K562 (cell line): ENCODE measurements at regions not wholly inside any gene's neighbourhood (a gene's known extent, or its start where the extent isn't known, plus 50 kb on each side); places are given as distances from the start of the nearest gene placed in this dataset.

ENCODE experiments used
- ATAC-seq: fragments of 200-7000 bp; cut with Tn5 transposase; 3 replicates; pipeline ENCODE4 v1.9.1; 2020; ENCODE audit warnings: moderate library complexity
- BruUV-seq: library from RNA; stranded (reverse); fragments of 400-500 nt; replicated peaks from 2 replicates; lab custom pipeline; 2021; lab: Mats Ljungman, UMichigan
- CTCF ChIA-PET: fragments of 300-600 bp; formaldehyde crosslinking; extraction: SDS; loops from one replicate; lab custom pipeline; 2021; ENCODE audit warnings: low intra/inter-chr PET ratio; lab: Yijun Ruan, JAX
- POLR2A ChIA-PET: fragments of 300-600, 350-650 bp; sonication (Branson Sonifier 250); formaldehyde crosslinking; extraction: SDS; loops from one replicate; lab custom pipeline; 2021; ENCODE audit warnings: antibody characterized with exemption, inconsistent platforms; lab: Yijun Ruan, JAX
- DNase-seq, 4 experiments: peaks; one replicate each; pipeline versions ENCODE4 v3.0.0 to v3.0.0-alpha.2; 2011 to 2018; ENCODE audit warnings: low spot score in 3 of 4, mixed read lengths in 3 of 4; ENCODE audit errors: extremely low read depth in 1 of 4
- FAIRE-seq: peaks from 2 replicates; lab custom pipeline; 2011; peaks lifted over from hg19 to GRCh38; lab: Jason Lieb, UNC
- H2AFZ ChIP-seq: 2 replicates; pipeline ENCODE4 v1.6.0; 2011; ENCODE audit warnings: low read depth, low read length, control low read depth, inconsistent platforms
- H3K27ac ChIP-seq: fragments of 200-600 bp; 3 replicates; pipeline ENCODE4 v1.8.0; 2011; ENCODE audit warnings: low read depth, mild to moderate bottlenecking, control low read depth, inconsistent platforms, low read length, moderate library complexity, mixed read lengths; ENCODE audit errors: extremely low read depth
- H3K27me3 ChIP-seq, 2 experiments: fragments of 300-600 bp in 1 of 2; 2 replicates in 1 of 2; 3 replicates in 1 of 2; pipeline versions ENCODE4 v1.6.0 to v1.8.0; 2011; ENCODE audit warnings: inconsistent platforms in 2 of 2, low read length in 2 of 2, mild to moderate bottlenecking in 1 of 2, mixed read lengths in 1 of 2, moderate library complexity in 1 of 2; ENCODE audit not compliant: control insufficient read depth in 2 of 2, insufficient read depth in 2 of 2
- H3K36me3 ChIP-seq: fragments of 300-600 bp; 3 replicates; pipeline ENCODE4 v1.8.0; 2011; ENCODE audit warnings: mild to moderate bottlenecking, low read length, inconsistent platforms; ENCODE audit not compliant: control insufficient read depth, insufficient read depth
- H3K4me1 ChIP-seq, 2 experiments: fragments of 200-600 bp in 1 of 2; replicated peaks in 1 of 2; 2 replicates in 1 of 2; 3 replicates in 1 of 2; pipeline versions ENCODE4 v1.5.1 to v1.8.0; 2011; ENCODE audit warnings: inconsistent platforms in 2 of 2, low read length in 2 of 2, mild to moderate bottlenecking in 1 of 2, mixed read lengths in 1 of 2, moderate library complexity in 1 of 2; ENCODE audit not compliant: control insufficient read depth in 2 of 2, insufficient read depth in 2 of 2
- H3K4me2 ChIP-seq: 2 replicates; pipeline ENCODE4 v1.6.1; 2011; ENCODE audit warnings: low read length, control low read depth, inconsistent platforms, mixed read lengths; ENCODE audit not compliant: insufficient read depth
- H3K4me3 ChIP-seq: fragments of 200-600 bp; sonication (generic), shearing (Covaris generic); 2 replicates; pipeline ENCODE4 v1.5.1; 2016; ENCODE audit warnings: control low read depth, inconsistent platforms
- H3K79me2 ChIP-seq: fragments of 200-600 bp; 3 replicates; pipeline ENCODE4 v1.8.0; 2011; ENCODE audit warnings: low read length, inconsistent platforms; ENCODE audit not compliant: control insufficient read depth, insufficient read depth
- H3K9ac ChIP-seq, 2 experiments: 2 replicates each; pipeline versions ENCODE4 v1.6.0 to v1.6.1; 2011; ENCODE audit warnings: low read depth in 2 of 2, low read length in 2 of 2, control low read depth in 1 of 2, inconsistent platforms in 1 of 2, mild to moderate bottlenecking in 1 of 2, mixed read lengths in 1 of 2; ENCODE audit not compliant: insufficient read depth in 1 of 2
- H3K9me1 ChIP-seq: one replicate; pipeline ENCODE4 v1.6.0; 2011; ENCODE audit warnings: inconsistent platforms, mild to moderate bottlenecking, low read length, moderate library complexity; ENCODE audit not compliant: control insufficient read depth, insufficient read depth
- H3K9me3 ChIP-seq: replicated peaks from 2 replicates; pipeline ENCODE4 v1.5.1; 2011; ENCODE audit warnings: low read depth, low read length, inconsistent platforms; ENCODE audit not compliant: control insufficient read depth, insufficient read depth
- H4K20me1 ChIP-seq: replicated peaks from 2 replicates; pipeline ENCODE4 v1.6.1; 2011; ENCODE audit warnings: low read length, inconsistent platforms, mixed read lengths; ENCODE audit not compliant: control insufficient read depth, insufficient read depth
- EZH2 ChIP-seq: IDR thresholded peaks from 2 replicates; pipeline ENCODE4 v1.6.1; 2012; ENCODE audit warnings: low read depth, mild to moderate bottlenecking, inconsistent platforms, low read length, borderline replicate concordance
- FUS ChIP-seq: fragments of 200-400 bp; formaldehyde crosslinking; optimal IDR thresholded peaks from 2 replicates; pipeline ENCODE3; 2017; ENCODE audit warnings: low read depth, low read length
- KDM5B ChIP-seq: fragments of 200-600 bp; sonication (generic); IDR thresholded peaks from 2 replicates; pipeline ENCODE4 v1.6.1; 2012; ENCODE audit warnings: low read depth, mild to moderate bottlenecking, moderate library complexity, low read length, control low read depth, inconsistent platforms; ENCODE audit not compliant: insufficient replicate concordance
- POLR2G ChIP-seq: fragments of 200-400 bp; formaldehyde crosslinking; IDR thresholded peaks from 2 replicates; pipeline ENCODE4 v1.6.1; 2017; ENCODE audit warnings: low read depth, mild to moderate bottlenecking, antibody characterized with exemption, low read length, moderate library complexity
- RBM22 ChIP-seq: fragments of 200-400 bp; formaldehyde crosslinking; IDR thresholded peaks from 2 replicates; pipeline ENCODE4 v1.6.1; 2018; ENCODE audit warnings: low read length, low read depth; ENCODE audit not compliant: poor library complexity, severe bottlenecking
- TBL1XR1 ChIP-seq, 2 experiments: IDR thresholded peaks; 2 replicates each; pipeline ENCODE4 v1.6.1; 2012; ENCODE audit warnings: improper control_type of control experiment in 2 of 2, low read length in 2 of 2, mild to moderate bottlenecking in 1 of 2
- TGIF2 ChIP-seq: sonication (generic); formaldehyde crosslinking; IDR thresholded peaks from 2 replicates; pipeline ENCODE4 v1.8.1; 2022; ENCODE audit warnings: mild to moderate bottlenecking, missing genetic modification reagents, moderate library complexity
- ZNF263 ChIP-seq: sonication (generic); formaldehyde crosslinking; IDR thresholded peaks from 2 replicates; pipeline ENCODE4 v1.8.0; 2022; ENCODE audit warnings: mild to moderate bottlenecking, missing genetic modification reagents, borderline replicate concordance
- ZNF384 ChIP-seq: IDR thresholded peaks from 2 replicates; pipeline ENCODE4 v1.6.1; 2012; ENCODE audit warnings: low read depth, low read length, improper control_type of control experiment
- WGBS: fragments of 100-300 bp; shearing (Covaris generic); methylation state at CpG from one replicate; pipeline ENCODE4 v1.1.6; 2016; ENCODE audit warnings: low coverage, mixed read lengths; ENCODE audit not compliant: insufficient coverage; ENCODE audit errors: missing lambda C conversion rate; 5-methylcytosine and 5-hydroxymethylcytosine counted together
- in situ Hi-C: fragments of 300-500 bp; cut with MboI; formaldehyde crosslinking; loops from 4 replicates; pipeline ENCODE4 v1.15.0; 2018; ENCODE audit warnings: inconsistent platforms, mixed read lengths
- intact Hi-C: fragments of 100-400 bp; cut with micrococcal nuclease; formaldehyde crosslinking; loops from 2 replicates; pipeline ENCODE4 v1.14.2; 2022
- TF ChIP-seq, protein P1 (sequence below): sonication (generic); formaldehyde crosslinking; IDR thresholded peaks from 2 replicates; pipeline ENCODE4 v1.8.0; 2022; ENCODE audit warnings: mild to moderate bottlenecking, low read depth, missing genetic modification reagents
- TF ChIP-seq, protein P2 (sequence below): sonication (generic); formaldehyde crosslinking; IDR thresholded peaks from 2 replicates; pipeline ENCODE4 v1.8.1; 2023; ENCODE audit warnings: mild to moderate bottlenecking, missing genetic modification reagents, moderate library complexity
- TF ChIP-seq, protein P3 (sequence below): sonication (generic); formaldehyde crosslinking; IDR thresholded peaks from 2 replicates; pipeline ENCODE4 v1.8.1; 2022; ENCODE audit warnings: missing genetic modification reagents

DNA sequence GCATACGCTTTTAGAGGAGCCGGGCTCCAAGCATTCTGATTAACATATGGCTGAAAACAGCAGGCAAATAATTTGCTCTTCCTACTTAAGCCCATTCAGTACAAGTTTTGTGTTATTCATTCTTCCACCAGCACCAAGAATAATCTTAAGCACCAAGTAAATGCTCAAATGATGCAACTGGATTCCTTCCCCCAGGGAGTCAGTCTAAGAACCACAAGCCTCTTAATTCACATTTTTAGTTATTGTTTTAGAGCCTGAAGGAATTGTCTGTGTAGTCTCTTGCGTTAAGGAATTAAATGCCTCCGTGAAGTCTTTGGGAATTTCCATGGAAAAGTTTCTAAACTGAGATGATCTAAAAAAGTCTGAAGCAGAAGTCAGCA lies 61.5 kb upstream of the MAGEB2 start:
- no peak for FAIRE-seq
- no peak for DNase-seq
- H3K36me3 ChIP-seq = no peaks in the 10 kb centered on the region
- H2AFZ ChIP-seq = no peak overlapping the region
- TF ChIP-seq RBM22 (no peak), TGIF2 (CRISPR knock-in tag) (no peak), EZH2 (no peak), ZNF263 (CRISPR knock-in tag) (no peak), TBL1XR1 (IDR thresholded peaks at IDR 0.05; ENCODE audit: low read length in 2 of 2) (no peak), KDM5B (no peak), ZNF384 (no peak), FUS (no peak), POLR2G (no peak)
- TF ChIP-seq, protein P1, sequence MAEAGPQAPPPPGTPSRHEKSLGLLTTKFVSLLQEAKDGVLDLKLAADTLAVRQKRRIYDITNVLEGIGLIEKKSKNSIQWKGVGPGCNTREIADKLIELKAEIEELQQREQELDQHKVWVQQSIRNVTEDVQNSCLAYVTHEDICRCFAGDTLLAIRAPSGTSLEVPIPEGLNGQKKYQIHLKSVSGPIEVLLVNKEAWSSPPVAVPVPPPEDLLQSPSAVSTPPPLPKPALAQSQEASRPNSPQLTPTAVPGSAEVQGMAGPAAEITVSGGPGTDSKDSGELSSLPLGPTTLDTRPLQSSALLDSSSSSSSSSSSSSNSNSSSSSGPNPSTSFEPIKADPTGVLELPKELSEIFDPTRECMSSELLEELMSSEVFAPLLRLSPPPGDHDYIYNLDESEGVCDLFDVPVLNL (CRISPR knock-in tag) = no peak
- TF ChIP-seq, protein P2, sequence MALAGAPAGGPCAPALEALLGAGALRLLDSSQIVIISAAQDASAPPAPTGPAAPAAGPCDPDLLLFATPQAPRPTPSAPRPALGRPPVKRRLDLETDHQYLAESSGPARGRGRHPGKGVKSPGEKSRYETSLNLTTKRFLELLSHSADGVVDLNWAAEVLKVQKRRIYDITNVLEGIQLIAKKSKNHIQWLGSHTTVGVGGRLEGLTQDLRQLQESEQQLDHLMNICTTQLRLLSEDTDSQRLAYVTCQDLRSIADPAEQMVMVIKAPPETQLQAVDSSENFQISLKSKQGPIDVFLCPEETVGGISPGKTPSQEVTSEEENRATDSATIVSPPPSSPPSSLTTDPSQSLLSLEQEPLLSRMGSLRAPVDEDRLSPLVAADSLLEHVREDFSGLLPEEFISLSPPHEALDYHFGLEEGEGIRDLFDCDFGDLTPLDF (CRISPR knock-in tag) = no peak
- TF ChIP-seq, protein P3, sequence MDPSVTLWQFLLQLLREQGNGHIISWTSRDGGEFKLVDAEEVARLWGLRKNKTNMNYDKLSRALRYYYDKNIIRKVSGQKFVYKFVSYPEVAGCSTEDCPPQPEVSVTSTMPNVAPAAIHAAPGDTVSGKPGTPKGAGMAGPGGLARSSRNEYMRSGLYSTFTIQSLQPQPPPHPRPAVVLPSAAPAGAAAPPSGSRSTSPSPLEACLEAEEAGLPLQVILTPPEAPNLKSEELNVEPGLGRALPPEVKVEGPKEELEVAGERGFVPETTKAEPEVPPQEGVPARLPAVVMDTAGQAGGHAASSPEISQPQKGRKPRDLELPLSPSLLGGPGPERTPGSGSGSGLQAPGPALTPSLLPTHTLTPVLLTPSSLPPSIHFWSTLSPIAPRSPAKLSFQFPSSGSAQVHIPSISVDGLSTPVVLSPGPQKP (CRISPR knock-in tag) = no peak
- TF ChIP-seq, all 486 proteins: peak for 0
- ATAC-seq = no peak
- no peaks in the 10 kb centered on the region for H3K79me2 ChIP-seq
- in situ Hi-C loops (no loop called here), intact Hi-C loops (no loop called here)
- no peak overlapping the region for H3K27ac ChIP-seq
- no peak overlapping the region for H3K4me2 ChIP-seq
- ChIA-PET CTCF (no interaction called here), POLR2A (no interaction called here)
- BruUV-seq = no TSS peak
- no peaks in the 10 kb centered on the region for H4K20me1 ChIP-seq
- H3K9ac ChIP-seq = no peak overlapping the region
- WGBS = 0% methylated on average over 4 of the region's 4 CpGs
- H3K4me1 ChIP-seq = no peaks in the 10 kb centered on the region
- no peaks in the 10 kb centered on the region for H3K9me1 ChIP-seq
- no peaks in the 10 kb centered on the region for H3K9me3 ChIP-seq
- H3K4me3 ChIP-seq = no peak overlapping the region
- peaks cover 0 to 5% of the 10 kb centered on the region in 2 experiments; a peak in 1 of 5 replicates for H3K27me3 ChIP-seq
